Body of pancreas (tissue), 4 donors: ENCODE measurements at regions not wholly inside any gene's neighbourhood (a gene's known extent, or its start where the extent isn't known, plus 50 kb on each side); places are given as distances from the start of the nearest gene placed in this dataset.

Experiments
- ATAC-seq: fragments of 150-250 bp; one replicate; pipeline ENCODE4 v1.9.1; 2016
- DNase-seq, 4 donors: peaks; one replicate each; pipeline ENCODE4 v3.0.0-alpha.2; 2019
- H3K27ac ChIP-seq, 4 donors: fragments of 200-600 bp; sonication (generic); 1 replicate in 3 of 4; 2 replicates in 1 of 4; pipeline versions ENCODE4 v1.5.1 to v1.6.1; 2016 to 2019; ENCODE audit warnings: mild to moderate bottlenecking in 1 of 4, mixed read lengths in 1 of 4, moderate library complexity in 1 of 4
- H3K27me3 ChIP-seq, 2 donors: fragments of 200-600 bp; sonication (generic); one replicate each; pipeline ENCODE4 v1.6.0; 2016; ENCODE audit warnings: mild to moderate bottlenecking in 1 of 2
- H3K36me3 ChIP-seq, 2 donors: fragments of 200-600 bp; sonication (generic); replicated peaks in 1 of 2; 2 replicates each; pipeline ENCODE4 v1.5.1; 2016; ENCODE audit warnings: low read depth in 2 of 2; ENCODE audit not compliant: insufficient read depth in 1 of 2
- H3K4me1 ChIP-seq: fragments of 200-600 bp; sonication (generic); one replicate; pipeline ENCODE4 v1.6.0; 2016
- H3K4me3 ChIP-seq, 2 donors: fragments of 200-600 bp; sonication (generic); 1 replicate in 1 of 2; 2 replicates in 1 of 2; pipeline ENCODE4 v1.5.1; 2016 to 2019
- H3K9me3 ChIP-seq, 3 donors: fragments of 200-600 bp; sonication (generic); 1 replicate in 2 of 3; 2 replicates in 1 of 3; pipeline ENCODE4 v1.5.1; 2016
- POLR2A ChIP-seq, 3 donors: fragments of 450-650 bp; IDR thresholded peaks; one replicate each; pipeline ENCODE4 v1.6.1; 2016; ENCODE audit warnings: antibody characterized with exemption in 3 of 3, mild to moderate bottlenecking in 2 of 3
- WGBS, 2 donors: methylation state at CpG; one replicate each; pipeline ENCODE4 v1.1.5; 2017; 5-methylcytosine and 5-hydroxymethylcytosine counted together
- intact Hi-C: fragments of 100-400 bp; cut with DNase I; formaldehyde crosslinking; loops from one replicate; pipeline ENCODE4 v1.15.1; 2023
- TF ChIP-seq, protein P1 (sequence below), 7 experiments: fragments of 450-650 bp in 4 of 7; fragments of 200-600 bp in 3 of 7; sonication (generic) in 3 of 7; IDR thresholded peaks; one replicate each; pipeline ENCODE4 v1.5.1; 2016 to 2019; ENCODE audit warnings: antibody characterized with exemption in 7 of 7

DNA sequence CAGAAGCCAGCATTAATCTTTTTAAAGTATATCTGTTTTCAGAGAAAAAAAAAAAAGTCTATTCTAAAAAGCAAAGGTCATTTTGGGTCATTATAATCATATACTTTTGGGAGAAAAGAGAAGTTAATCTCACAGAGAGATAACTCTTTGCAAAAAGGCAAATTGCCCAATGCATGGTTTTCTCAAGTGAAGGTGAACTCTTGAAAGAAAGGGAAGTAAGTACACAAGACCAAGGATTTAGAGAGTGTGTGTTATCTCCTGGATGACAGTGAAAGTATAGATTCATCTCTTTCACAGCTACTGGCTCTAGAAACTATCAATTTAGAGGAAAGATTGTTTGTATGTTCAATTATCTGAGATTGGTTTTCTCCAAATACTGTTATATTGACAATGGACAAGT, 151.4 kb downstream of the CD8B2 start:
- Histone ChIP-seq H3K4me3 (no peak overlapping the region), H3K36me3 (no peaks in the 10 kb centered on the region), H3K9me3 (no peaks in the 10 kb centered on the region), H3K27me3 (no peaks in the 10 kb centered on the region), H3K27ac (no peak overlapping the region), H3K4me1 (no peaks in the 10 kb centered on the region)
- intact Hi-C loops, result no loop called here
- TF ChIP-seq, protein P1, sequence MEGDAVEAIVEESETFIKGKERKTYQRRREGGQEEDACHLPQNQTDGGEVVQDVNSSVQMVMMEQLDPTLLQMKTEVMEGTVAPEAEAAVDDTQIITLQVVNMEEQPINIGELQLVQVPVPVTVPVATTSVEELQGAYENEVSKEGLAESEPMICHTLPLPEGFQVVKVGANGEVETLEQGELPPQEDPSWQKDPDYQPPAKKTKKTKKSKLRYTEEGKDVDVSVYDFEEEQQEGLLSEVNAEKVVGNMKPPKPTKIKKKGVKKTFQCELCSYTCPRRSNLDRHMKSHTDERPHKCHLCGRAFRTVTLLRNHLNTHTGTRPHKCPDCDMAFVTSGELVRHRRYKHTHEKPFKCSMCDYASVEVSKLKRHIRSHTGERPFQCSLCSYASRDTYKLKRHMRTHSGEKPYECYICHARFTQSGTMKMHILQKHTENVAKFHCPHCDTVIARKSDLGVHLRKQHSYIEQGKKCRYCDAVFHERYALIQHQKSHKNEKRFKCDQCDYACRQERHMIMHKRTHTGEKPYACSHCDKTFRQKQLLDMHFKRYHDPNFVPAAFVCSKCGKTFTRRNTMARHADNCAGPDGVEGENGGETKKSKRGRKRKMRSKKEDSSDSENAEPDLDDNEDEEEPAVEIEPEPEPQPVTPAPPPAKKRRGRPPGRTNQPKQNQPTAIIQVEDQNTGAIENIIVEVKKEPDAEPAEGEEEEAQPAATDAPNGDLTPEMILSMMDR (IDR thresholded peaks at IDR 0.05), result no peak
- TF ChIP-seq POLR2A (IDR thresholded peaks at IDR 0.05), result no peak
- no peak for ATAC-seq
- no peak for DNase-seq

DNA sequence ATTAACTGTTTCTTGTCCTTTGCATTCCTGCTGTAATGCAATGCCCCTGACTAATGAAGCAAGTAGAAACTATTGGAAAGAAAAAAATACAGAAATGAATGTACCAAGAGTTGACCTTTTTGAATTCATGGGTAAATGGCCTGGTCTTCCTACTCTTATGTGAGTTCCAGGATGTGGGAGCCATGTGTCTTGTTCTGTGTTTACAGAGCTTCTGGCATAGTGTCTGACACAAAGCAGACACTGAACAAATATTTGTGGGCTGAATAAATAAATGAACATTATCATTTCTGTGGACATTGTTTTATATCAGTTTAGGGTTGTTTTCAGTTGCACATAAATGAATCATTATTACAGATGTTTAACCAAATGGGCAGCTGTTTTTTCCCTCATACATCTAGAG, 155.5 kb downstream of the CD8B2 start:
- H3K4me3 ChIP-seq, result no peak overlapping the region
- no peaks in the 10 kb centered on the region for H3K4me1 ChIP-seq
- H3K27ac ChIP-seq, result no peak overlapping the region
- no peaks in the 10 kb centered on the region for H3K9me3 ChIP-seq
- H3K27me3 ChIP-seq, result no peaks in the 10 kb centered on the region
- ATAC-seq (peak; percentile 33), DNase-seq (peak in 1 of 4 donors; percentile 33)
- no peaks in the 10 kb centered on the region for H3K36me3 ChIP-seq
- intact Hi-C loops, result loop anchor here (10.0 kb wide), 1 partner anchor 1532 kb away; no protein-coding TSS in a partner anchor
- no peak for TF ChIP-seq POLR2A (IDR thresholded peaks at IDR 0.05)
- TF ChIP-seq, protein P1 (IDR thresholded peaks at IDR 0.05), result no peak

DNA sequence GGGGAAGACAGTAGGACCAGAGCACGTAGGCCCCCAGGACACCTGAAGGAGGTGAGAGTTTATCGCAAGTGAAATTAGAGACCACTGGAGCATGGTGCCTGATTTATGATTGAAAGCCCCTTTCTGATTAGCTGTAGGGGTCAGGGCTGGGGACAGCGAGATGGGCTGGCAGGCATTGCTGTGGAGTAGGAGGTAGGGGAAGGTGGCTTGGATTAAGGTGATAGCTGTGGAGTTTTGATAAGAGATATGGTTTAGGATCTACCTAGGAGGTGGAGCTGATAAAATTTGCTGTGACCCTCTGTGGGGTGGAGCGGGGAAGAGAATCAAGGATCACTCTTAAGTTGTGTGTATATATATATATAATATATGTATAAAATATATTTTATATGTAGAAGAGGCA, 157.5 kb downstream of the CD8B2 start:
- Histone ChIP-seq H3K36me3 (no peaks in the 10 kb centered on the region), H3K27me3 (no peaks in the 10 kb centered on the region), H3K4me3 (no peak overlapping the region), H3K27ac (no peak overlapping the region), H3K4me1 (no peaks in the 10 kb centered on the region), H3K9me3 (no peaks in the 10 kb centered on the region)
- 92 to 94% methylated on average over 4 of the region's 4 CpGs for WGBS, 2 donors
- intact Hi-C loops, result loop anchor here (10.0 kb wide), 1 partner anchor 1530 kb away; no protein-coding TSS in a partner anchor
- TF ChIP-seq POLR2A (IDR thresholded peaks at IDR 0.05), result no peak
- TF ChIP-seq, protein P1 (IDR thresholded peaks at IDR 0.05), result no peak
- ATAC-seq, result no peak
- DNase-seq, result no peak

DNA sequence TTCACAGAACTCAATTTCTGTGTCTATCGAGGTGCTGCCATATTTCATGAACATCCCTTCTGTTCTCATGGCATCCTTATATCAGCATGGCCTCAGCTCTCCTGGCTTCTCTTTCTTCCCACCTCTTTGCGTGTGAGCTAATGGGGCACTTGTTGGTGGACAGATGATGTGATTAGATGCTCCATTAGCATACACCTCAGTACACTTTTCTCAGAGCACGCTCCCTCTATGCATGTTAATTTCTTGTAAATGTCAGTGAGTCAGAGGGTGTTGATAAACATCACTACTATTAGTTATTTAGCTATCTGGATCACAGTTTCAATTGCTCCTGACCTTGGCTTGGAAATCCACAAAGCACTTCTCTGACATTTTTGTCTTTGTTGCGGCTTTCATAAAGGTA, 159.4 kb downstream of the CD8B2 start:
- Histone ChIP-seq H3K4me3 (no peak overlapping the region), H3K27ac (no peak overlapping the region), H3K4me1 (no peaks in the 10 kb centered on the region), H3K9me3 (no peaks in the 10 kb centered on the region), H3K36me3 (no peaks in the 10 kb centered on the region), H3K27me3 (no peaks in the 10 kb centered on the region)
- intact Hi-C loops, result loop anchor here (10.0 kb wide), 1 partner anchor 1528 kb away; no protein-coding TSS in a partner anchor
- DNase-seq (no peak), ATAC-seq (no peak)
- WGBS, 2 donors, result 79% methylated on average over 4 of the region's 4 CpGs
- TF ChIP-seq, protein P1 (IDR thresholded peaks at IDR 0.05), result no peak
- TF ChIP-seq POLR2A (IDR thresholded peaks at IDR 0.05), result no peak

DNA sequence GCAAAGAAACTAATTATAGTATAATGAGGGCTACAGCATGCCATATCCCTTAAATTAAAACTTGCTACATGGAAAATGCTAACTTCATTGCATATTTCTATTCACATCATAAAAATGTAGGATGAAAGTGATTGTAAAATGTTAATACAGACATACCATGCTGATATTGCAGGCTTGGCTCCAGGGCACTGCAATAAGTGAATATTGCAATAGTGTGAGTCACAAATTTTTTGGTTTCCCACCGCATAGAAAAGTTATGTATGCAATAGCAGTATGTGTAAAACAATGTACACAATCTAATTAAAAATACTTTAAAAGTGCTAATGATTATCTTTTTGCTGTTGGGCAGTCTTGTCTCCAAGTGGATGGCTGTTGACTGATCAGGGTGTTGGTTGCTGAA, 162.1 kb downstream of the CD8B2 start:
- Histone ChIP-seq H3K4me3 (no peak overlapping the region), H3K27me3 (no peaks in the 10 kb centered on the region)
- intact Hi-C loops, result loop anchor here (10.0 kb wide), 1 partner anchor 1525 kb away; no protein-coding TSS in a partner anchor

More for the DNA sequence above, 162.1 kb downstream of the CD8B2 start:
- TF ChIP-seq POLR2A (IDR thresholded peaks at IDR 0.05), result no peak
- TF ChIP-seq, protein P1 (IDR thresholded peaks at IDR 0.05), result no peak
- Histone ChIP-seq H3K4me1 (no peaks in the 10 kb centered on the region), H3K9me3 (no peaks in the 10 kb centered on the region), H3K27ac (no peak overlapping the region), H3K36me3 (no peaks in the 10 kb centered on the region)
- ATAC-seq (no peak), DNase-seq (no peak)
- 71 to 86% methylated on average over 1 of the region's 1 CpG for WGBS, 2 donors
